ENCODE measurements at regions not wholly inside any gene's neighbourhood (a gene's known extent, or its start where the extent isn't known, plus 50 kb on each side); places are given as distances from the start of the nearest gene placed in this dataset.
"Not testable (repeated sequence)": the region's sequence is repeated elsewhere in the genome, so short reads cannot be mapped to it uniquely, and the experiment has no call there.

DNA sequence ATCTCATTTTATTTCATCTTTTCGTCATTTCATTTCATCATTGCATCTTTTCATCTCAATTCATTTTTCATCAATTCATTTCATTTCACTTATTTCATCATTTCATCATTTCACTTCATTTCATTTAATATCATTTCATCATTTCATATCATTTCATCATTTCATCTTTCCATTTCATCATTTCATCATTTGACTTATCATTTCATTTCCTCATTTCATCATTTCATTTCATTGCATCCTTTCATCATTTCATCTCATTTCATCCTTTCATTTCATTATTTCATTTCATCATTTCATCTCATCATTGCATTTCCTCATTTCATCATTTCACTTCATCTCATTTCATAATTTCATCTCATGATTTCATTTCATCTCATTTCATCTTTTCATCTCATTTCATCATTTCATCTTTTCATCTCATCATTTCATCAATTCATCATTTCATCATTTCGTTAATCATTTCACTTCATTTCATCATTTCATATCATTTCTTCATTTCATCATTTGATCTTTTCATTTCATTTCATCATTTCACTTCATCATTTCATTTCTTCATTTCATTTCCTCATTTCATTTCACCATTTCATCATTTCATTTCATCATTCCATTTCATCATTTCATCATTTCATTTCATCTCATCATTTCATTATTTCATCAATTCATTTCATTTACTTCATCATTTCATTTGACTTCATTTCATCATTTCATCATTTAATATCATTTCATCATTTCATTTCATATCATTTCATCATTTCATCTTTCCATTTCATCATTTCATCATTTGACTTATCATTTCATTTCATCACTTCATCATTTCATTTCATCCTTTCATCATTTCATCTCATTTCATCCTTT is 176.2 kb downstream of the ZNF92 start:
- H3K9ac ChIP-seq (ENCODE audit: low read length); H3K4me3 ChIP-seq (ENCODE audit: low read length); H3K27me3 ChIP-seq (ENCODE audit: control insufficient read depth, insufficient read depth, low read length); H3K9me3 ChIP-seq (ENCODE audit: control insufficient read depth, low read length); H3K36me3 ChIP-seq (ENCODE audit: control insufficient read depth, insufficient read depth, low read length); H3K4me1 ChIP-seq (ENCODE audit: control insufficient read depth, insufficient read depth, low read length): not testable (repeated sequence)

DNA sequence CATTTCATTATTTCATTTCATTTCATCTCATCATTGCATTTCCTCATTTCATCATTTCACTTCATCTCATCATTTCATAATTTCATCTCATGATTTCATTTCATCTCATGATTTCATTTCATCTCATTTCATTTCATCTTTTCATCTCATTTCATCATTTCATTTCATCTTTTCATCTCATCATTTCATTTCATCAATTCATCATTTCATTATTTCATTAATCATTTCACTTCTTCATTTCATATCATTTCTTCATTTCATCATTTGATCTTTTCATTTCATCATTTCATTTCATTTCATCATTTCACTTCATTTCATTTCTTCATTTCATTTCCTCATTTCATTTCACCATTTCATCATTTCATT is 176.8 kb downstream of the ZNF92 start:
- H3K4me1 ChIP-seq (ENCODE audit: control insufficient read depth, insufficient read depth, low read length); H3K4me3 ChIP-seq (ENCODE audit: low read length): not testable (repeated sequence)

DNA sequence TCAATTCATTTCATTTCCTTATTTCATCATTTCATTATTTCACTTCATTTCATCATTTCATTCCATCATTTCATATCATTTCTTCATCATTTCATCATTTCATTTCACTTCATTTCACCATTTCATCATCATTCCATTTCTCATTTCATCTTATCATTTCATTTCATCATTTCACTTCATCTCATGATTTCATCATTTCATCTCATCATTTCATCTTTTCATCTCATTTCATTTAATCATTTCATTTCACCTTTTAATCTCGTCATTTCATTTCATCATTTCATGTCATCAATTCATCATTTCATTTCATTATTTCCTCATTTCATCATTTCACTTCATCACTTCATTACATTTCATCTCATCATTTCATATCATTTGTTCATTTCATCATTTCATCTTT is 177.4 kb downstream of the ZNF92 start:
- H3K36me3 ChIP-seq (ENCODE audit: control insufficient read depth, insufficient read depth, low read length); H3K27me3 ChIP-seq (ENCODE audit: control insufficient read depth, insufficient read depth, low read length); H3K9me3 ChIP-seq (ENCODE audit: control insufficient read depth, low read length); H3K4me1 ChIP-seq (ENCODE audit: control insufficient read depth, insufficient read depth, low read length); H3K9ac ChIP-seq (ENCODE audit: low read length); H3K4me3 ChIP-seq (ENCODE audit: low read length): not testable (repeated sequence)

More for the DNA sequence above, 176.8 kb downstream of the ZNF92 start:
- not testable (repeated sequence) for H3K9me3 ChIP-seq (ENCODE audit: control insufficient read depth, low read length); H3K27me3 ChIP-seq (ENCODE audit: control insufficient read depth, insufficient read depth, low read length); H3K9ac ChIP-seq (ENCODE audit: low read length); H3K36me3 ChIP-seq (ENCODE audit: control insufficient read depth, insufficient read depth, low read length)

DNA sequence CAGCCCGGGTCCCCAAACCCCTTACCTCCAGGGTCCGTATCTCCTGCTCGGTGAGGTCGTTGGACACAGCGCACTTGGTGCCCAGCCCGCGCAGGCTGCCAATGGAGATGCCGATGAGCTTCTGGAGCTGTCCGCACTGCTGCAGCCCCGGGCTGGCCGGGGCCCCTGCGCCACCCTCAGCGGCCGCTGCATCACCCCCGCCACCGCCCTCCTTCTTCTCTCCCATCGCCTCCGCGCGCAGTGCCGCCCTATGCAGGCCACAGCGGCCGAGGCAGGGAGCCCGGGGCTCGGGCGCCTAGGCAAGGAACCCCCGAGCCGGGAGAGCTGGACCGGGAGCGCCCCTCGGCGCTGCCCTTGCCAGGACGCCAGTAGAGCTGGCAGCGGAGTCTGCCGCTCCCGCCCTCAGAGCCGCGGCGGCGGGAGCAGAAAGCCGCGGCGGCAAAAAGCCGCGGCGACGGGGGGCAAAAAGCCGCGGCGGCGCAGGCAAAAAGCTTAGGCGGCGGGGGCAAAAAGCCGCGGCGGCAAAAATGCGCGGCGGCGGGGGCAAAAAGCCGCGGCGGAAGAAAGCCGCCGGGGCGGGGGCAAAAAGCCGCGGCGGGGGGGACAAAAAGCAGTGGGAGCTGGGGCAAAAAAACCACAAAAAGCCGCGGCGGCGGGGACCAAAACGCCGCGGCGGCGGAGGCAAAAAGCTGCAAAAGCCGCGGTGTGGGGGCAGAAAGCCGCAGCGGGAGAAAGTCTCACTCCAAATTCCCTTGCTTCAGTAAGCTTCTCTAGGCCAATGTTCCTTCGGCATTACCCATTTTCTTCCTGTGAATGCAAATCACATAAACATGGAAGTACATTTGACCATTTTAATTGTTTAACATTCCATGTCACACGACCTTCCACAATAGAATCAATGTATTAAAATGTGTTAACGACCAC is 181.2 kb downstream of the ZNF92 start:
- not testable (repeated sequence) for H3K9me3 ChIP-seq (ENCODE audit: control insufficient read depth, low read length); H3K27me3 ChIP-seq (ENCODE audit: control insufficient read depth, insufficient read depth, low read length); H3K36me3 ChIP-seq (ENCODE audit: control insufficient read depth, insufficient read depth, low read length); H3K4me1 ChIP-seq (ENCODE audit: control insufficient read depth, insufficient read depth, low read length); H3K9ac ChIP-seq (ENCODE audit: low read length); H3K4me3 ChIP-seq (ENCODE audit: low read length)

DNA sequence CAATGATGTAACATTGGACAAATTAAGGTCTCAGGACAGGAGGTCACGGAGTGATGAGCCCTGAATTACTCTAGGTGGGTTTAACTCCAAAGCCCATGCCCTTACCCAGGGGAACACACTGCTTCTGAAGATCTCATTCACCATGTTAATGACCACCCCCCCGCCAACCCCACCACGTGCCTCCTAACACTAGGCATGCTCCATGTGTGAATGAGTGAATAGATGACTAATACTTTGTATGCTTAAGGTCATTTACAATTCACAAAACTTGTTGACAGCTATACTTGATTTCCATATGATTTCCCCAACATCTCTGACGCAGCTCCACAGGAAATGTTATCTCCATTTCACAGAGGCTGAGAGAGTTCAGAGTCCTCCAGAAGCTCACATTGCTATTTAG is 184.9 kb downstream of the ZNF92 start:
- not testable (repeated sequence) for H3K36me3 ChIP-seq (ENCODE audit: control insufficient read depth, insufficient read depth, low read length); H3K4me3 ChIP-seq (ENCODE audit: low read length); H3K27me3 ChIP-seq (ENCODE audit: control insufficient read depth, insufficient read depth, low read length)

DNA sequence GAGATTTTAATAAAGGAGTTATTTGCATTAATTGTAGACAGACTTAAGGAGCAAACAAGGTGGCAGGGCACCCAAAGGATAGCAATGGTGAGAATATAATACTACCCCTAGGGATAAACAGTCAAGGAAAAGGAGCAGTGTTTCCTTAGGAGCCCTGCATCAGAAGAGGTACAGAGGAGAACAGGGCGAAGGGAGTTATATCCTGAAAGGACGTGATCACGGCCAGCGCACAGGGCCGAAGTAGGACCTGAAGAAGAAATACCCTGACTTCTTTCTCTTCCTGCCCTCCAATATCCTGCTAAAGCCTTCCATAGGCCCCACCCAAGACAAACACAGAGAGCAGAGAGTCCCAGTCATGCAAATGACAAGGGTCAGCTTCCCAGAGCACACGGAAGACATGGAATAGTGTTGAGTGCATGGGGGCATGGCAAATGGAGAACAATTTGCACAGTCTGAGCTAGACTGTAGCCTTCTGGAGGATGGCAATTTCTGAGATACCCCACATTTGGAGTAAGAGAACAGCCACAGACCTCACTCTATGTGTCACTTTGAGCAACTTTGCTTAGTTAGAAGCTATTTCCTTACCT is 188.2 kb downstream of the ZNF92 start:
- H3K27me3 ChIP-seq (ENCODE audit: control insufficient read depth, insufficient read depth, low read length); H3K9ac ChIP-seq (ENCODE audit: low read length); H3K4me3 ChIP-seq (ENCODE audit: low read length); H3K36me3 ChIP-seq (ENCODE audit: control insufficient read depth, insufficient read depth, low read length); H3K9me3 ChIP-seq (ENCODE audit: control insufficient read depth, low read length); H3K4me1 ChIP-seq (ENCODE audit: control insufficient read depth, insufficient read depth, low read length): not testable (repeated sequence)

More for the DNA sequence above, 184.9 kb downstream of the ZNF92 start:
- H3K9me3 ChIP-seq (ENCODE audit: control insufficient read depth, low read length); H3K9ac ChIP-seq (ENCODE audit: low read length); H3K4me1 ChIP-seq (ENCODE audit: control insufficient read depth, insufficient read depth, low read length): not testable (repeated sequence)

DNA sequence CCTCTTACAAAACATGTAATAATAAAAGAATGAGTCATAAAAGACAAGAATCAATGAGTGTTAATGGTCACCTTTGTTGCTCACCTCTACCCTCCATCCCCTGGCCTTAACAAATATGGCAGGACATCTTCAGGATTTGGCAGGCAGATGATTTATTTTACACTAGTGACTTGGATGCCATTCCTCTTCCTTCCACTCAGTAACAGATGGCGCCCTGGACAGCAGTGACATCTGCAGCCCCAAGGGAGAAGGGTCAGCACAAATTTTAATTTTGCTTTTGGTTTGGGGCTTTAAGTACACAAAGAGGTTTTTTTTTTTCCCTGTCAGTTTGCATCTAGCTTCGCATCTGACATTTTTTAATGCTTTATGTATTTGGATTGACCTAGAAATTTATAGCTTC is 188.9 kb downstream of the ZNF92 start:
- not testable (repeated sequence) for H3K9me3 ChIP-seq (ENCODE audit: control insufficient read depth, low read length); H3K9ac ChIP-seq (ENCODE audit: low read length); H3K4me3 ChIP-seq (ENCODE audit: low read length); H3K36me3 ChIP-seq (ENCODE audit: control insufficient read depth, insufficient read depth, low read length); H3K27me3 ChIP-seq (ENCODE audit: control insufficient read depth, insufficient read depth, low read length); H3K4me1 ChIP-seq (ENCODE audit: control insufficient read depth, insufficient read depth, low read length)

DNA sequence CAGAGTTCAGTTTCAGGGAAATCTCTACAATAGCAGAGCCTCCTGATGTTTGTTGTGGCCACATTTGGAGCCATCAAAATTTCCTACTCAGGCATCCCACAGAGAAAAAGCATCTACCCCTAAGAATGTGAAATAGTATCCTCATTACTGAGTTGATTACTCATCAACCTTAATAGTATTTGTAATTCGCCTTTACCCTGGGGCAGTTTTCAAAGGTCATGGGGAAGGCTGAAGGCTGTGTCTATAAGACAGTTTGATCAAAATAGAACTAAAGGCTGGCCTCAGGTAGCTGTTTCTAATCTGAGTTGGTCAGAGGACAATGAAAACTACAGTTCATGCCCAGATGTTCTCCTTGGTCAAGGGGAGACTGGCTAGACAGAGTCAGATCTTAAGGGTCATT is 189.7 kb downstream of the ZNF92 start:
- H3K4me1 ChIP-seq (ENCODE audit: control insufficient read depth, insufficient read depth, low read length); H3K27me3 ChIP-seq (ENCODE audit: control insufficient read depth, insufficient read depth, low read length); H3K36me3 ChIP-seq (ENCODE audit: control insufficient read depth, insufficient read depth, low read length); H3K9me3 ChIP-seq (ENCODE audit: control insufficient read depth, low read length); H3K9ac ChIP-seq (ENCODE audit: low read length); H3K4me3 ChIP-seq (ENCODE audit: low read length): not testable (repeated sequence)

DNA sequence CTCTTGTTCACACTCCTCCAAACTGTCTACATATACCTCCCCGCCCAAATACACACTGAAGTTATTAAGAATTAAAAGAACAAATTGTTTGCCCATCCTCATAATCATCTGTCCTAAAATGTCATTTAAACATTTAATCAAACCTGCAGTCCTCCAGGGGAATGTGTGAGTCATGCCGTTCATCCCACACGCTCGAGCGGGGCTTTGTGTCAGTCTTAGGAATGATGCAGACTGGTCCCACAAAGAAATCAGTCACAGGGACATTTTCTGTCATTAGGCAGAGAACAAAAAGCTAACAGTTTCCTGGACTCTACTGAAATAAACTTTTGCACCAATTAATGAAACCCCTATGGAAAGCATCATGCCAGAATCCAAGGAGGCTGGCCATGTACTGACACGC is 194.6 kb downstream of the ZNF92 start:
- H3K4me1 ChIP-seq (ENCODE audit: control insufficient read depth, insufficient read depth, low read length); H3K36me3 ChIP-seq (ENCODE audit: control insufficient read depth, insufficient read depth, low read length); H3K9me3 ChIP-seq (ENCODE audit: control insufficient read depth, low read length); H3K9ac ChIP-seq (ENCODE audit: low read length); H3K27me3 ChIP-seq (ENCODE audit: control insufficient read depth, insufficient read depth, low read length); H3K4me3 ChIP-seq (ENCODE audit: low read length): not testable (repeated sequence)

DNA sequence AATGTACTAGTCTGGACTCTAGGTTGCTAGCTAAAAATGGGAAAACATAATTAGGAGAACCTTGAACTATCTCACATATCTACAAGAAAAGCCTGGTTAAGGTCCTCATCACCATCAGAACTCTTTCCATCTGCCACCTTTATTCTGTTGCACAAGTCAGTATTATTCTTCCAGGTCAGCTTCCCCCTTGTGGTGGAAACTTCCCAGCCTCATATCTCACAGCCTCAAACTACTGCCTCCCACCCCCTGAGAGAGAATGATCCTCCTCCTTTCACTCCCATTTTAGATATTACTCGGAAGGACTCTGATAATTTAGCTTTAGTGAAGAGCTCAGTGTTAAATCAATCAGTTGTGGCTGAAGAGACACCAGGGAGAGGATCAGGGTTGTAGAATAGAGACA is 197.3 kb downstream of the ZNF92 start:
- not testable (repeated sequence) for H3K4me1 ChIP-seq (ENCODE audit: control insufficient read depth, insufficient read depth, low read length); H3K4me3 ChIP-seq (ENCODE audit: low read length); H3K27me3 ChIP-seq (ENCODE audit: control insufficient read depth, insufficient read depth, low read length); H3K36me3 ChIP-seq (ENCODE audit: control insufficient read depth, insufficient read depth, low read length); H3K9me3 ChIP-seq (ENCODE audit: control insufficient read depth, low read length); H3K9ac ChIP-seq (ENCODE audit: low read length)

DNA sequence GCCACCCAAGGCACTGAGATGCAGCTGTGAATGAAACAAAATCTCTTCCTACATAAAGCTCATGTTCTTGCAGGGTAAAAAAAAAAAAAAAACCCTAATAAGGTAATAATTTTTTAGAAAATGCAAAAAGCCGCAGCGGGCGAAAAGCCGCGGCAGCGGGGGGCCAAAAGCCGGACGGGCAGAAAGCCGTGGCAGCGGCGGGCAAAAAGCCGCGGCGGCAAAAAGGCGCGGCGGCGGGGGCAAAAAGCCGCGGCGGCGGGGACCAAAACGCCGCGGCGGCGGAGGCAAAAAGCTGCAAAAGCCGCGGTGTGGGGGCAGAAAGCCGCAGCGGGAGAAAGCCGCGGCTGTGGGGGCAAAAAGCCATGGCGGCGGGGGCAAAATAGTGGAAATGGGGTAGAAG is 198.9 kb downstream of the ZNF92 start:
- H3K9ac ChIP-seq (ENCODE audit: low read length); H3K4me1 ChIP-seq (ENCODE audit: control insufficient read depth, insufficient read depth, low read length); H3K36me3 ChIP-seq (ENCODE audit: control insufficient read depth, insufficient read depth, low read length); H3K9me3 ChIP-seq (ENCODE audit: control insufficient read depth, low read length); H3K27me3 ChIP-seq (ENCODE audit: control insufficient read depth, insufficient read depth, low read length); H3K4me3 ChIP-seq (ENCODE audit: low read length): not testable (repeated sequence)

DNA sequence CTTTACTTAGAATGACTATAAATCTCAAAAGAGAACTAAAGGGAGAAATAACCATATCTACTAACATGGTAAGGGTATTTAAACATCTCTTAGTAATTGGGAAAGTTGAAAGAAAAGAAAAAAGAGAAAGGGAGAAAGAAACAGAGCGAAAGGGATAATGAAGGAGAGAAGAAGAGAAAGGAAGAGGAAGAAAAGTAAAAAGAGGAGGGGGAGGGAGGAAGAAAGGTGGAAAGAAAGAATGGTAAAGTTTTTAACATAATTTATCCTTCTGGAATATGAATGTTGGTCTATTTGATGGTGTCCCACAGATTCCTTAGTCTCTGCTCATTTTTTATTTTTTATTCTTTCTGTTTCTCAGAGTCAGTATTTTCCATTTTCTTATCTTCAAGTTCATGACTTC is 202.7 kb downstream of the ZNF92 start:
- not testable (repeated sequence) for H3K9ac ChIP-seq (ENCODE audit: low read length); H3K4me1 ChIP-seq (ENCODE audit: control insufficient read depth, insufficient read depth, low read length); H3K9me3 ChIP-seq (ENCODE audit: control insufficient read depth, low read length); H3K27me3 ChIP-seq (ENCODE audit: control insufficient read depth, insufficient read depth, low read length); H3K36me3 ChIP-seq (ENCODE audit: control insufficient read depth, insufficient read depth, low read length); H3K4me3 ChIP-seq (ENCODE audit: low read length)

Data from mucosa of stomach (tissue), 1 donor.